CD4-positive, alpha-beta T cell treated with Interleukin-10 for 1 hour (primary cell): ENCODE measurements at regions not wholly inside any gene's neighbourhood (a gene's known extent, or its start where the extent isn't known, plus 50 kb on each side); places are given as distances from the start of the nearest gene placed in this dataset.
"Not testable (repeated sequence)": the region's sequence is repeated elsewhere in the genome, so short reads cannot be mapped to it uniquely, and the experiment has no call there.

ENCODE experiments used
- DNase-seq: peaks from one replicate; pipeline ENCODE4 v3.0.0-alpha.2; 2020

GRCh38 chr2:226116346-226116745 is 683.3 kb downstream of the IRS1 start:
- DNase-seq, result no peak

GRCh38 chr2:226115832-226116200 is 683.8 kb downstream of the IRS1 start:
- no peak for DNase-seq

GRCh38 chr2:226115102-226115831 is 684.4 kb downstream of the IRS1 start:
- no peak for DNase-seq

DNA sequence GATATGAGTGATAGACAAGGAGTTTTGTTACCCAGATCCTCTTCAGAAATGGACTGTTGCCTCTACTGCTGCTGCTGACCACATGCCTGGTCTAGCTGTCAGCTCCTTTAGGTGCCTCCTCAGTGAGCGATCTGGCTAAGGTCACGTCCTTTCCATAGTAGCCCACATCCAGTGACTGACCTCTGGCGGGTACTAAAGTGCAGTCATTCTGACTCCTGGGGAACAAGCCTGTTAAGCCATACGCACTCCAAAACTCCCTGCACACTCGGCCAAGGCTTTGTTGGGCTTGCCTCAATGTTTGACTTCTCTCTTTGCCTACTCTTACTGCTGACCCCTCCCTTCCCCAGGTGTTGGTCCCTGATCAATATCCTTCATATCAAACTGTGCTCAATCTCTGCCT is 685.2 kb downstream of the IRS1 start:
- no peak for DNase-seq

DNA sequence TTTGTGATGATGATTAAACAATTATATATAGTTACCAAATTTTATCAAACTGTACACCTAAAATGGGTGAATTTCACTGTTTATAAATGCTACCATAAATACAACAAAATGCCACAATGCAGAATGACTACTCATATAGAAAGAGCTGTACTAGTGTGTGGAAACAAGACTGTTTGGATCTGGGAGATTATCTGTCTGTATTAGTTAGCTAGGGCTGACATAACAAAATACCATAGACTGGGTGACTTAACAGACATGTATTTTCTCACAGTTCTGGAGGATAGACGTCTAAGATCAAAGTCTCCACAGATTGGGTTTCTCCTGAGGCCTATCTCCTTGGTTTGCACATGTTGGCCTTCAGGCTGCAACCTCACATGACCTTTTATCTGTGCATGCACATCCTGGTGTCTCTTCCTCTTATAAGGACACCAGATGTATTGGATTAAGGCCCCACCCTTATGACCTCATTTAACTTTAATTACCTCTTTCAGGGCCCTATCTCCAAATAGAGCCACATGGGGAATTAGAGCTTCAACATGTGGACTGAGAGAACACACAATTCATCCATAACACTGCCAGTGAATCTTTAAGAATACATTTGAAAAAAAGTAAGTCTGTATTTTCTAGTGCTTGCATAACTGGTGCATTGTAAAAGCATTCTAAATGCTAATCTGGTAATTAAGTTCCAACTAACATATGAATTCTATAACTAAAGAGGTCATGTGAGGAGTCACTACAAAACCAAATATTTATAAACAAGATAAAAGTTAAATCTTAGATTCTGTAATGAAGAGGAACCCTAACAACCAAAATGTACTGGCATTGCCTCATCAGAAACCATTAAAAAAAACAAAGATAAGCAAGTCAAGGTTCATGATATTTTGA is 699.6 kb downstream of the NYAP2 start:
- DNase-seq, result no peak

DNA sequence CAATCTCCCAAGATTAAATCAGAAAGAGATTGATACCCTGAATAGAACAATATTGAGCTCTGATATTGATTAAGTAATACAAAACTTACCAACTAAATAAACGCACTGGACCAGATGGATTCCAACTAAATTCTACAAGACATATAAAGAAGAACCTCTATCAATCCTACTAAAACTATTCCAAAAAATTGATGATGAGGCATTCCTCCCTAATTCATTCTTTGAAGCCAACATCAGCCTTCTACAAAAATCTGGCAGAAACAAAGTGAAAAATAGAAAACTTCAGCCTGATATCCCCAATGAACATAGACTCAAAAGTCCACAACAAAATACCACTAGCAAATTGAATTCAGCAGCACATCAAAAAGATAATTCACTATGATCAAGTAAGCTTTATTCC is 695.5 kb downstream of the NYAP2 start:
- DNase-seq, result no peak

DNA sequence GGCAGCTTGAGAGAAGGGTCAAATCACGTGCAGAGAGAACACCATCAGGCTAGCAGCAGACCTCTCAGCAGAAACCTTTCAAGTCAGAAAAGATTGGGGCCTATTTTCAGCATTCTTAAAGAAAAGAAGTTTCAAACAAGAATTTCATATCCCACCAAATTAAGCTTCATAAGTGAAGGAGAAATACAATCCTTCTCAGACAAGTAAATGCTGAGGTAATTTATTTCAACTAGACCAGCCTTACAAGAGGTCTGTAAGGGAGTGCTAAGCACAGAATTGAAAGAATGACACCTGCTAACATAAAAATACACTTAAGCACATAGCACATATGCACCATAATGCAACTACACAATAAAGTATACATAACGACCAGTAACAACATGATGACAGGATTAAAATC is 693.9 kb downstream of the NYAP2 start:
- no peak for DNase-seq

GRCh38 chr2:226088366-226088674 is 688.8 kb downstream of the NYAP2 start:
- no peak for DNase-seq

- DNase-seq, result no peak
These were observed 688.2 kb downstream of the NYAP2 start for GRCh38 chr2:226087505-226088365.

DNA sequence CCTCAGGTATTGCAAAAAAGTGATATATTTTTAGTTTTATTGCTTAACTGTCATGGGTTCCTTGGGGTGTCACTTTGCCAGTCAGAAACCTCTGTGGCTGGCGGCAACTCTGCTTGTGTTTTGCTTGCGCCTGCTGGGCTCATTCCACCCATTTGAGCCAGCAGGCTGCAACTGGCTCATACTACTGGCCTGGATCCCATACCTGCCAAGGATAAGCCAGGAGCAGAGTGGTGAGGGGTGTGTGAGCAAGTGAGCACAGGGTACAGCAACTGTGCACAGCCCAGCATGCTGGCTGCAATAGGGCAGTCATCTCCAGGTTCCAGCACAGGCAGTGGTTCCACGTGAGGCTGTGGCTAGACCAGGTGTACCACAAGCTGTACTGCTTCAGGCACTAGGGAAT is 687.5 kb downstream of the NYAP2 start:
- DNase-seq, result no peak

DNA sequence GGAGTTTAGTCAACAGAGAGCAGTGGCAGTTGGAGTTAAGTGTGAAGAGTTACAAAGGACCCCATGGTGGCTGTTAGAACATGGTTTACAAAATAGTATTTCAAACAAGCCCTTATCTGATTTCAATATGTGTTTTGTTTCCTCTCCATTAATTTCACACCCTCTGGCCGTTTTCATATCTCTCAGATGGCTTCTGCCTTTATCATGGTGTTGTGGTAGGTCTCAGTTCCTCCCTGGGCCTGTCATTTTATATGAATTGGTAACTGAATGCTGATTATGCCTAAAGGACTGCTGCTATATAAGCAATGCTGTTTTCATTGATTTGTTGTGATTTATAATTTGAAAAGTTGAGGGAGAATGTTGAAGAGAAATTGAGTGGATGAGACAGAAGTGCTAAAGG is 686.7 kb downstream of the NYAP2 start:
- DNase-seq, result no peak

DNA sequence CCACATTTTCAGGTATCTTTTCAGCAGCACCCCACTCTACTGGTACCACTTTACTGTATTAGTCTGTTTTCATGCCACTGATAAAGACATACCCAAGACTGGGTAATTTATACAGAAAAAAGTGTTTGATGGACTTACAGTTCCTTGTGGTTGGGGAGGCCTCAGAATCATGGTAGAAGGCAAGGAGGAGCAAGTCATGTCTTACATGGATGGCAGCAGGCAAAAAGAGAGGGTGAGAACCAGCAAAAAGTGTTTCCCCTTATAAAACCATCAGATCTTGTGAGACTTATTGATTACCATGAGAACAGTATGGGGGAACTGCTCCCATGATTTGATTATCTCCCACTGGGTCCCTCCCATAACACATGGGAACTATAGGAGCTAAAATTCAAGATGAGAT is 685.9 kb downstream of the NYAP2 start:
- not testable (repeated sequence) for DNase-seq

DNA sequence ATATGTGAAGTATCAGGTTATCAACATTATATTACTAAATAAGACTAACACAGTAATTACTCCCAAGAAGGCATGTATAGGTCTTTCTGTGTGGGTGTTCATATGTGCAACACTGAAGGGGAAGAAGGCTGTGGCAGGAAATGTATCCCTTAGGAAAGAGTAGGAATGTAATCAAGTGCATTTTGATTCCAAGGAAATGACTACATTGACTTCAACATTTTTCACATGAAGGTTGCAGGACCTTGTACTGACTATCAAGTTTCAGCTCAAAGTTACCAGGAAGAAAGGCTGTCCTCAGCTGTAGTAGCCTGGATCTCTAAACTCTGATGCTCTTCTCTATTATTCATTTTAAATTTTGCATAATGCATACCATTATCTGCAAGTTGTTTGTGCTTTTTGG is 680.8 kb downstream of the NYAP2 start:
- no peak for DNase-seq

- DNase-seq, result no peak
These were observed 680.2 kb downstream of the NYAP2 start for GRCh38 chr2:226079671-226080181.

DNA sequence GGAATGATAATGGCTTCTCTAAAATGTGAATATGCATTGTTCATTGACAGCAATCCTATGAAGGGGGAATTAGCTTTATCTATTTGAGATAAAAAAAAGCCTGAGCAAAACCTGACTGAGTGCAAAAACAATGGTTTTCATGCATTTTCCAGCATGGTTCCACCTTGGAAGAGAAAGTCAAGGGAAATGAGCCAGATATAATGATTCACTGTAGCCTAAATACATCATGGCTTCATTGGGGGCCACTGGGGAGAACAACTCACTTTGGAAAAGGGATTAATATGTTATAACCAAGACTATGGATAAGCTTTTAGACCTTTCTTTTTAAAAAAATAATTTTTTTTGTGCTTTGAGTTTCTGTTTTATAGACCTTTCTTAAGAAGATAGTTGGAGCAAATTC is 679.7 kb downstream of the NYAP2 start:
- no peak for DNase-seq

- DNase-seq, result no peak
These were observed 679.2 kb downstream of the NYAP2 start for GRCh38 chr2:226078666-226079065.

GRCh38 chr2:226077841-226078240 is 678.3 kb downstream of the NYAP2 start:
- no peak for DNase-seq

- no peak for DNase-seq
These were observed 677.5 kb downstream of the NYAP2 start for GRCh38 chr2:226077031-226077430.

- DNase-seq, result no peak
These were observed 677.0 kb downstream of the NYAP2 start for GRCh38 chr2:226076529-226076928.

DNA sequence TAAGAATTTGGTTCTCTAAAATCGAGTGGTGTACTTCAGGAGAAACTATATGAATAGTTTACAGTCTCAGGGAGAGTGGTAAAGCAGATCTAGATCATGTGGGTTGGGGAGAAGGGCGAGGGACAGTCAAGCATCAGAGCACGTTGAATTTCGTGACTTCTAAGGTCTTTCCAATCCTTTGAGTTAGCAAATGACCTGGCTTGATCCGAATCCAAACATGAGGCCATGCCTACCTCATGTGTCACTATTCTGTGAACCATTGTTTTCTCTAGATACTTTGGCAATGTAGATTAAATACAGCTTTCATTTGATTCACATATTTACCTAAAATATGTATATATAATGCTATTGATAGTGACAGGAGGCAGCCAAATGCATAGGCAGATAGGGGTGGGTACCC is 674.9 kb downstream of the NYAP2 start:
- no peak for DNase-seq

DNA sequence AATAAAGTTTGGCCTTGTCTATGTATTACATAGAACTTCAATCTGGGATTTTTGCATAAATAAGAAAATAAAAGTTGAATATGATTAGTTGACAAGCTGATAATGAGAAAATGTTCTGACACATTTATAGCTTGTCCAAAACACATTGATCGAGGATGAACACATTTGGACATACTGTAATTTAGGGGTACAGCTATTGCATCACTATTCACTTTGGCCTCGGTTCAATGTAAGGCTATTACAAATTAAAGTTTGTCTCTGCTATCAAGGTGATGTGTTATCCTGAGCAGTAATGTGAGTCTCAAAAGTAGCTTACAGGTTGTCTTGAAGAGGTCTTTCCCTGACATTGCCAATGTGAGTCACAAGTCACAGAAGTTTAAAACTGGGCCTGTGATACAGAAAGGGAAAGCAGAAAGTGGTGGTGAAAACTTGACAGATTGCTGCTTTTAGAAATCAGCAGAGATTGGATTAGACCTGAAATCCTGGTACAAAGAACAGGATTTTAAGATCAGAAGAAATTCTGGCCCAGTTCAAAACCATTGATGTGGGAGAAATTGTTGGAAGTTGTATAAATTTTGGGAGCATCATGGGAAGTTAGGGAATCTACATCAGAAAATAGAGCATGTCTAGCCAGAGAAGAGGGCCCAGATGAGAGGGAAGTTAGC is 674.1 kb downstream of the NYAP2 start:
- no peak for DNase-seq

DNA sequence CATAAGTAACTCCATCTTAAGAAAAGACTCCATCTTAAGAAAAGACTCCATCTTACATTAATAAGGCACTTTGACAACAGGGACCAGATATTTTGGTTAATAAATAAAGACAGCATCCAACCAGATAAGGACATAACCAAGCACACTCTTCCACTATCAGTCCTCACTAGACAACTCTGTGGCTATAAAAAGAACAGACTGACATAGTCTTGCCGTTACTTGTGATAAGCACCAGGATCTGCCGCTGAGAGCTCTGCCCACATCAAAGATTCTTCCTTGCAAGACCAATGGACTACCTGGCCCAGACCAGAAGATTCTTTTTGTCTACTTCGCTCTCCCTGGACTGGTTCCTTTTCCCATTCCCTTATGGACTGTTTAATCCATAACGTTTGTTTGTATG is 667.4 kb downstream of the NYAP2 start:
- no peak for DNase-seq

GRCh38 chr2:226066391-226066790 is 666.9 kb downstream of the NYAP2 start:
- no peak for DNase-seq
